ENCODE measurements at regions not wholly inside any gene's neighbourhood (a gene's known extent, or its start where the extent isn't known, plus 50 kb on each side); places are given as distances from the start of the nearest gene placed in this dataset.

GRCh38 chr12:3961591-3961990 is 88.4 kb upstream of the PARP11 start:
- no peak for TF ChIP-seq EP300 (IDR thresholded peaks at IDR 0.05; ENCODE audit: borderline replicate concordance in 1 of 2, low read depth in 1 of 2, low read length in 1 of 2)
- no peak for TF ChIP-seq SMC3 (IDR thresholded peaks at IDR 0.05; ENCODE audit: low read depth, low read length)
- TF ChIP-seq FOXJ3 (CRISPR knock-in tag; IDR thresholded peaks at IDR 0.05): no peak
- no peak for TF ChIP-seq CTCF (IDR thresholded peaks at IDR 0.05)
- TF ChIP-seq FOXM1 (IDR thresholded peaks at IDR 0.05; ENCODE audit: low read depth): no peak
- no peak for TF ChIP-seq TCF12 (IDR thresholded peaks at IDR 0.05)
- no peak for TF ChIP-seq YY1 (IDR thresholded peaks at IDR 0.05; ENCODE audit: low read depth)
- no peak for TF ChIP-seq NRF1 (IDR thresholded peaks at IDR 0.05; ENCODE audit: low read depth, low read length)
- TF ChIP-seq POLR2AphosphoS5 (IDR thresholded peaks at IDR 0.05; ENCODE audit: low read depth, low read length): no peak
- no peak for TF ChIP-seq EZH2phosphoT487 (IDR thresholded peaks at IDR 0.05; ENCODE audit: borderline replicate concordance, low read depth)
- TF ChIP-seq RCOR1 (IDR thresholded peaks at IDR 0.05; ENCODE audit: low read length): no peak
- TF ChIP-seq REST (IDR thresholded peaks at IDR 0.05; ENCODE audit: low read depth, low read length): no peak
- TF ChIP-seq USF1 (IDR thresholded peaks at IDR 0.05; ENCODE audit: borderline replicate concordance, low read depth): no peak
